RPMI7951 (cell line): ENCODE measurements at regions not wholly inside any gene's neighbourhood (a gene's known extent, or its start where the extent isn't known, plus 50 kb on each side); places are given as distances from the start of the nearest gene placed in this dataset.
A peak's percentile ranks its signal among the peaks of the same experiment; 100 is the strongest.
"Not testable (repeated sequence)": the region's sequence is repeated elsewhere in the genome, so short reads cannot be mapped to it uniquely, and the experiment has no call there.

Experiments
- DNase-seq: peaks from one replicate; pipeline ENCODE4 v3.0.0-alpha.2; 2012; ENCODE audit warnings: low read depth

- DNase-seq, result no peak
Measured at GRCh38 chr1:55786396-55786795, 571.2 kb upstream of the USP24 start.

- peak; percentile 81 for DNase-seq
Measured at GRCh38 chr1:55784941-55785450, 569.8 kb upstream of the USP24 start.

GRCh38 chr1:55781944-55782482 lies 566.8 kb upstream of the USP24 start:
- DNase-seq, result peak; percentile 95

- DNase-seq, result no peak
Measured at GRCh38 chr1:55781003-55781402, 565.8 kb upstream of the USP24 start.

GRCh38 chr1:55777545-55777944 lies 562.4 kb upstream of the USP24 start:
- no peak for DNase-seq

GRCh38 chr1:55775007-55775406 lies 559.8 kb upstream of the USP24 start:
- DNase-seq, result peak; percentile 68

GRCh38 chr1:55774446-55774845 lies 559.3 kb upstream of the USP24 start:
- no peak for DNase-seq

GRCh38 chr1:55773211-55773940 lies 558.2 kb upstream of the USP24 start:
- DNase-seq, result no peak

GRCh38 chr1:55768327-55768952 lies 553.3 kb upstream of the USP24 start:
- DNase-seq, result no peak

- no peak for DNase-seq
Measured at GRCh38 chr1:55767171-55767570, 552.0 kb upstream of the USP24 start.

- not testable (repeated sequence) for DNase-seq
Measured at GRCh38 chr1:55765505-55765904, 550.3 kb upstream of the USP24 start.

- DNase-seq, result peak; percentile 54
Measured at GRCh38 chr1:55751776-55752175, 536.6 kb upstream of the USP24 start.

- peak; percentile 70 for DNase-seq
Measured at GRCh38 chr1:55750628-55750995, 535.4 kb upstream of the USP24 start.

GRCh38 chr1:55749975-55750627 lies 534.9 kb upstream of the USP24 start:
- no peak for DNase-seq

- peak; percentile 53 for DNase-seq
Measured at GRCh38 chr1:55747408-55747841, 532.3 kb upstream of the USP24 start.

GRCh38 chr1:55746710-55747109 lies 531.5 kb upstream of the USP24 start:
- DNase-seq, result no peak

- no peak for DNase-seq
Measured at GRCh38 chr1:55741516-55741915, 526.4 kb upstream of the USP24 start.

- DNase-seq, result peak; percentile 62
Measured at GRCh38 chr1:55735106-55735505, 519.9 kb upstream of the USP24 start.

- DNase-seq, result peak; percentile 86
Measured at GRCh38 chr1:55726994-55727393, 511.8 kb upstream of the USP24 start.

- DNase-seq, result no peak
Measured at GRCh38 chr1:55725378-55725777, 510.2 kb upstream of the USP24 start.

GRCh38 chr1:55724551-55725325 lies 509.6 kb upstream of the USP24 start:
- DNase-seq, result peak; percentile 84

GRCh38 chr1:55723001-55723400 lies 507.8 kb upstream of the USP24 start:
- DNase-seq, result no peak
